ENCODE measurements at regions not wholly inside any gene's neighbourhood (a gene's known extent, or its start where the extent isn't known, plus 50 kb on each side); places are given as distances from the start of the nearest gene placed in this dataset.
A peak's percentile ranks its signal among the peaks of the same experiment; 100 is the strongest.

GRCh38 chr2:133676392-133677130 is 108.3 kb upstream of the NCKAP5 start:
- FAIRE-seq, result no peak
- Histone ChIP-seq H4K20me1 (replicated peaks; ENCODE audit: control insufficient read depth, insufficient read depth, low read length) (no peaks in the 10 kb centered on the region), H3K27me3 (ENCODE audit: control insufficient read depth in 2 of 2, insufficient read depth in 2 of 2, low read length in 2 of 2) (no peaks in the 10 kb centered on the region), H3K9ac (ENCODE audit: insufficient read depth in 1 of 2, low read depth in 2 of 2, low read length in 2 of 2) (no peak overlapping the region), H3K79me2 (ENCODE audit: control insufficient read depth, insufficient read depth, low read length) (no peaks in the 10 kb centered on the region), H2AFZ (ENCODE audit: low read depth, low read length) (no peak overlapping the region), H3K4me3 (no peak overlapping the region), H3K27ac (ENCODE audit: extremely low read depth, low read depth, low read length) (no peak overlapping the region), H3K9me1 (ENCODE audit: control insufficient read depth, insufficient read depth, low read length) (no peaks in the 10 kb centered on the region), H3K4me2 (ENCODE audit: insufficient read depth, low read length) (no peak overlapping the region), H3K36me3 (ENCODE audit: control insufficient read depth, insufficient read depth, low read length) (no peaks in the 10 kb centered on the region), H3K4me1 (replicated peaks in 1 of 2; ENCODE audit: control insufficient read depth in 2 of 2, insufficient read depth in 2 of 2, low read length in 2 of 2) (no peaks in the 10 kb centered on the region), H3K9me3 (replicated peaks; ENCODE audit: control insufficient read depth, insufficient read depth, low read depth, low read length) (no peaks in the 10 kb centered on the region)
- TF ChIP-seq GTF2A2 (tag; IDR thresholded peaks at IDR 0.05), result no peak
- no peak for TF ChIP-seq CEBPG (CRISPR knock-in tag; IDR thresholded peaks at IDR 0.05)
- peak in 1 of 2 experiments; percentile 34; a peak in 1 of 4 replicates for TF ChIP-seq CEBPG (tag; conservative IDR thresholded peaks at IDR 0.05 in 1 of 2, IDR thresholded peaks at IDR 0.05 in 1 of 2)
- intact Hi-C loops (cut with micrococcal nuclease), result no loop called here
- ChIA-PET CTCF (ENCODE audit: low intra/inter-chr PET ratio) (no interaction called here), POLR2A (no interaction called here)
- ATAC-seq, result peak; percentile 49; the same call in 2 of the 3 replicates
- 0% methylated on average over 1 of the region's 1 CpG for WGBS (ENCODE audit: insufficient coverage, low coverage, missing lambda C conversion rate)
- DNase-seq (ENCODE audit: extremely low read depth in 1 of 4, low spot score in 3 of 4), result no peak
- BruUV-seq (replicated peaks), result no TSS peak
- in situ Hi-C loops (cut with MboI), result no loop called here

GRCh38 chr2:133680343-133681049 is 112.2 kb upstream of the NCKAP5 start:
- TF ChIP-seq ARID1B (IDR thresholded peaks at IDR 0.05) (no peak), ZFPM2 (CRISPR knock-in tag; IDR thresholded peaks at IDR 0.05) (no peak), TEAD2 (tag; IDR thresholded peaks at IDR 0.05) (no peak), ZNF696 (CRISPR knock-in tag; conservative IDR thresholded peaks at IDR 0.05) (no peak)
- no peak for ATAC-seq
- no peak overlapping the region for H3K4me2 ChIP-seq (ENCODE audit: insufficient read depth, low read length)
- no peak for DNase-seq (ENCODE audit: extremely low read depth in 1 of 4, low spot score in 3 of 4)
- H4K20me1 ChIP-seq (replicated peaks; ENCODE audit: control insufficient read depth, insufficient read depth, low read length), result no peaks in the 10 kb centered on the region
- H3K9me1 ChIP-seq (ENCODE audit: control insufficient read depth, insufficient read depth, low read length), result no peaks in the 10 kb centered on the region
- H3K79me2 ChIP-seq (ENCODE audit: control insufficient read depth, insufficient read depth, low read length), result no peaks in the 10 kb centered on the region
- H2AFZ ChIP-seq (ENCODE audit: low read depth, low read length), result no peak overlapping the region
- no peak overlapping the region for H3K27ac ChIP-seq (ENCODE audit: extremely low read depth, low read depth, low read length)
- no peak overlapping the region for H3K9ac ChIP-seq (ENCODE audit: insufficient read depth in 1 of 2, low read depth in 2 of 2, low read length in 2 of 2)
- in situ Hi-C loops (cut with MboI) (no loop called here), intact Hi-C loops (cut with micrococcal nuclease) (no loop called here)
- H3K4me1 ChIP-seq (replicated peaks in 1 of 2; ENCODE audit: control insufficient read depth in 2 of 2, insufficient read depth in 2 of 2, low read length in 2 of 2), result no peaks in the 10 kb centered on the region
- H3K27me3 ChIP-seq (ENCODE audit: control insufficient read depth in 2 of 2, insufficient read depth in 2 of 2, low read length in 2 of 2), result no peaks in the 10 kb centered on the region
- H3K36me3 ChIP-seq (ENCODE audit: control insufficient read depth, insufficient read depth, low read length), result no peaks in the 10 kb centered on the region
- POLR2A ChIA-PET, result no interaction called here
- WGBS (ENCODE audit: insufficient coverage, low coverage, missing lambda C conversion rate), result 0% methylated on average over 2 of the region's 2 CpGs
- BruUV-seq (replicated peaks), result no TSS peak
- no peak for FAIRE-seq
- H3K4me3 ChIP-seq, result no peak overlapping the region
- CTCF ChIA-PET (ENCODE audit: low intra/inter-chr PET ratio), result no interaction called here
- no peaks in the 10 kb centered on the region for H3K9me3 ChIP-seq (replicated peaks; ENCODE audit: control insufficient read depth, insufficient read depth, low read depth, low read length)
